Ishikawa (cell line): ENCODE measurements at regions not wholly inside any gene's neighbourhood (a gene's known extent, or its start where the extent isn't known, plus 50 kb on each side); places are given as distances from the start of the nearest gene placed in this dataset.

Experiments used
- CEBPB ChIP-seq: IDR thresholded peaks from 2 replicates; pipeline ENCODE4 v1.6.1; 2012
- CREB1 ChIP-seq: IDR thresholded peaks from 2 replicates; pipeline ENCODE4 v1.6.1; 2012; ENCODE audit warnings: low read depth
- EGR1 ChIP-seq: IDR thresholded peaks from 2 replicates; pipeline ENCODE4 v1.6.1; 2012
- EP300 ChIP-seq: IDR thresholded peaks from 2 replicates; pipeline ENCODE4 v1.6.1; 2012; ENCODE audit warnings: borderline replicate concordance
- FOXM1 ChIP-seq: IDR thresholded peaks from 2 replicates; pipeline ENCODE4 v1.6.1; 2012; ENCODE audit warnings: low read depth, borderline replicate concordance
- MAX ChIP-seq: IDR thresholded peaks from 2 replicates; pipeline ENCODE4 v1.6.1; 2012
- NFIC ChIP-seq: IDR thresholded peaks from 2 replicates; pipeline ENCODE4 v1.6.1; 2012
- RAD21 ChIP-seq: IDR thresholded peaks from 2 replicates; pipeline ENCODE4 v1.6.1; 2012; ENCODE audit warnings: low read depth
- REST ChIP-seq: IDR thresholded peaks from 2 replicates; pipeline ENCODE4 v1.6.1; 2012; ENCODE audit warnings: low read depth, mild to moderate bottlenecking
- TAF1 ChIP-seq: IDR thresholded peaks from 2 replicates; pipeline ENCODE4 v1.6.1; 2012; ENCODE audit warnings: low read depth, mild to moderate bottlenecking
- TCF12 ChIP-seq: IDR thresholded peaks from 2 replicates; pipeline ENCODE4 v1.6.1; 2012; ENCODE audit warnings: low read depth
- TEAD4 ChIP-seq: IDR thresholded peaks from 2 replicates; pipeline ENCODE4 v1.6.1; 2012
- YY1 ChIP-seq: IDR thresholded peaks from 2 replicates; pipeline ENCODE4 v1.6.1; 2012; ENCODE audit warnings: low read depth
- ZBTB7A ChIP-seq: IDR thresholded peaks from 2 replicates; pipeline ENCODE4 v1.6.1; 2012; ENCODE audit warnings: low read depth
- TF ChIP-seq, protein P1 (sequence below): IDR thresholded peaks from 2 replicates; pipeline ENCODE4 v1.6.1; 2012

GRCh38 chr4:181017038-181017437, 1226.2 kb upstream of the TENM3 start:
- TF ChIP-seq CEBPB: no peak
- no peak for TF ChIP-seq TAF1
- TF ChIP-seq NFIC: no peak
- TF ChIP-seq MAX: no peak
- no peak for TF ChIP-seq EP300
- TF ChIP-seq TCF12: no peak
- TF ChIP-seq, protein P1, sequence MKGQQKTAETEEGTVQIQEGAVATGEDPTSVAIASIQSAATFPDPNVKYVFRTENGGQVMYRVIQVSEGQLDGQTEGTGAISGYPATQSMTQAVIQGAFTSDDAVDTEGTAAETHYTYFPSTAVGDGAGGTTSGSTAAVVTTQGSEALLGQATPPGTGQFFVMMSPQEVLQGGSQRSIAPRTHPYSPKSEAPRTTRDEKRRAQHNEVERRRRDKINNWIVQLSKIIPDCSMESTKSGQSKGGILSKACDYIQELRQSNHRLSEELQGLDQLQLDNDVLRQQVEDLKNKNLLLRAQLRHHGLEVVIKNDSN: no peak
- no peak for TF ChIP-seq YY1
- TF ChIP-seq REST: no peak
- TF ChIP-seq RAD21: no peak
- no peak for TF ChIP-seq EGR1
- no peak for TF ChIP-seq ZBTB7A

- TF ChIP-seq EP300: no peak
- no peak for TF ChIP-seq FOXM1
- no peak for TF ChIP-seq TAF1
- TF ChIP-seq CEBPB: no peak
- TF ChIP-seq CREB1: no peak
- TF ChIP-seq REST: no peak
- TF ChIP-seq, protein P1: no peak
- TF ChIP-seq RAD21: no peak
- no peak for TF ChIP-seq ZBTB7A
- TF ChIP-seq TEAD4: no peak
- no peak for TF ChIP-seq TCF12
- no peak for TF ChIP-seq YY1
- TF ChIP-seq NFIC: no peak
- no peak for TF ChIP-seq EGR1
- no peak for TF ChIP-seq MAX
These were observed 1224.7 kb upstream of the TENM3 start for GRCh38 chr4:181018472-181018871.

DNA sequence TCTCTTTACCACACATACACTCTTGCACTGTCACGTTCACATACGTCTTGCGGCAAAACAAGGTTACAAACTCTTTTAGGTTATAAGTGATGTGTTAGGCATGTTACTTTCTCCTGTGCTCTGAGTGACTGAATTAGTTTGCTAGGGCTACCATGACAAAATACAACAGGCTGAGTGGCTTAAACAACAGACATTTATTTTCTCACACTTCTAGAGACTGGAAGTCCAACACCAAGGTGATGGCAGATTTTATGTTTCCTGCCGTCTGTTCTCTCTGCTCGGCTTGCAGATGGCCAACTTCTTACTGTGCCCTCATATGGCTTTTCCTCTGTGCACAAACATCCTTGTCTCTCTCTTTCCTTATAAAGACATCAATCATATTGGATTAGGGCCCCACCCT, 1224.3 kb upstream of the TENM3 start:
- TF ChIP-seq YY1 (no peak), NFIC (no peak), REST (no peak), EGR1 (no peak), ZBTB7A (no peak), TCF12 (no peak), CREB1 (no peak), TAF1 (no peak), MAX (no peak)
- TF ChIP-seq, protein P1: no peak

DNA sequence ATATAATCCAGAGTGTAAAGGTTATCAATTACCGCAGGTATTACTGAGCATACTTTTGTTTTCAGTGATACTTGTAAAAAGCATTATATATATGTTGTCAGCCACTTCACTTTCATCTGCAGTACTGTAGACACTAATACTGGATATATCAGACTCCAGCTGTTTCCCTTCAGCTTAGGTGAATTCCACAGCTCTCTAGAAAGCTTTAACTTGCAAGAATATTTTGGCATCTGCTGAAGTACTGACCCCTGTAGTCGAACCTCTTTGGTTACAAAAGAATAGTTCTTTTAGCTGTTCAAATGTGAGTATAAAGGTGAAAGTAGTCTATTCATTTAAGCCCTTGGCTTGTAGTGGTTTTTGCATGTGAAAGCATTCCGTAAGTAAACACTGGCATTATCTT, 1222.7 kb upstream of the TENM3 start:
- TF ChIP-seq MAX (no peak), CEBPB (no peak), YY1 (no peak), TCF12 (no peak), FOXM1 (no peak), ZBTB7A (no peak), CREB1 (no peak), EP300 (no peak), TEAD4 (no peak), REST (no peak), EGR1 (no peak), RAD21 (no peak), TAF1 (no peak), NFIC (no peak)
- TF ChIP-seq, protein P1: no peak
